ENCODE measurements at regions not wholly inside any gene's neighbourhood (a gene's known extent, or its start where the extent isn't known, plus 50 kb on each side); places are given as distances from the start of the nearest gene placed in this dataset.

GRCh38 chr2:172333978-172334330 is 93.4 kb upstream of the ITGA6 start:
- no peak for TF ChIP-seq CTCF (IDR thresholded peaks at IDR 0.05)
- no peak for TF ChIP-seq EZH2 (IDR thresholded peaks at IDR 0.05)
- TF ChIP-seq EZH2phosphoT487 (IDR thresholded peaks at IDR 0.05): no peak

Data from neural progenitor cell (in vitro differentiated cells).